Activated CD4-positive, alpha-beta T cell treated with anti-CD3 and anti-CD28 coated beads, Interleukin-2, amount 50 U/mL, for 16 hours (primary cell): ENCODE measurements at regions not wholly inside any gene's neighbourhood (a gene's known extent, or its start where the extent isn't known, plus 50 kb on each side); places are given as distances from the start of the nearest gene placed in this dataset.
"Not testable (repeated sequence)": the region's sequence is repeated elsewhere in the genome, so short reads cannot be mapped to it uniquely, and the experiment has no call there.

Source experiments
- DNase-seq: peaks from one replicate; pipeline ENCODE4 v3.0.0-alpha.2; 2020

DNA sequence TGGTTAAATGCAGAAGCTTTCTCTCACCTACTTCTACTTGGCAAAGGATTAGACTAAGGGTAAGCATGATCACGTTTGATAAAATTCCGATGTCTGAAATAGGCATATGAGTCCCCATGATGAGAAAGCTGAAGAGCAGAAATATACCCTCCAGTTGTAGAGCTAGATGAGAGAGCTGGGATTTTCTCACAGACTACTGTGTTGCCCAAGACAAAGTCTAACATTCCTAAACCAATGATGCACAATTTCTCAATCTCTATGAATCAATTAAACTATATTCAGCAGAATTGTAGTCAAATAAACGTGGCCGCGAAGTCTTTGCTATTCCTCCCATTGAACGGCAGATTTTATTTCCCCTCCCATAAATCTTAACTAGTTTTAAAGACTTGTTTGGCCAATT, 699.2 kb downstream of the KCNT2 start:
- no peak for DNase-seq

DNA sequence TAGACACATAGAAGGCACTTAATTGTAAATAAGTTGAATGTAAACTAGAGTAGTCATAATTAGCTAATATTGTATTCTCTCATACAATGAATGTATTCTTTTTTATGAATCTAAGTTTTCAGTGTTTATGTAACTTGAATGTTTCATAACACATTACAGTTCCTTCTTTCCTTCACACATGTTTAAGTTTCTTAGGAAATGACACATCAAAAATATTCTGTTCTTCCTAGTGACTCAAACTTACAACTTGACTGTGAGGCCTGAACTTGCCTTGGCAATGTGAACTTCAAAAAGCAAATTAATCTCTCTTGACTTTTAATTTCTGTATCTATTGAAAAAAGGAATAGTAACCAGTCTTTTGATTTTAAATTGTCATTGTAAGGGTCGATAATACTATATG, 700.1 kb downstream of the KCNT2 start:
- no peak for DNase-seq

DNA sequence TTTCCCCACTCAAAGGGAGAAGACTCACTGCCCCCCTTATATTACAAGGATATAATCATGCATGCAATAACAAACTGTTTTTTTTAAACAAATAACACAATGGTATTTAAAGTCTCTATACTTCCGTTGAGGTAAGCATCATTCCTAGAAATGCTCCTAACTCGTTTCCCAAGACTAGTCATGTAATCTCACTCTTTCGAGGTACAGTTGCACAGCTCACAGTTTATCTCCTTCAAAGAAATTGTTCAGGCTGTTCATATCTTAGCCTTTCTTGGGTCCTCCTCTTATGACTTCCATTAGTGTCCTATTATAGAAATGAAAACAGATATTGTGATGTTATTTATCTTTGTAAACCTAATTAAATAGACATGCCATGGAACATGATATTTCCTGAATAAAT, 705.0 kb downstream of the KCNT2 start:
- no peak for DNase-seq

DNA sequence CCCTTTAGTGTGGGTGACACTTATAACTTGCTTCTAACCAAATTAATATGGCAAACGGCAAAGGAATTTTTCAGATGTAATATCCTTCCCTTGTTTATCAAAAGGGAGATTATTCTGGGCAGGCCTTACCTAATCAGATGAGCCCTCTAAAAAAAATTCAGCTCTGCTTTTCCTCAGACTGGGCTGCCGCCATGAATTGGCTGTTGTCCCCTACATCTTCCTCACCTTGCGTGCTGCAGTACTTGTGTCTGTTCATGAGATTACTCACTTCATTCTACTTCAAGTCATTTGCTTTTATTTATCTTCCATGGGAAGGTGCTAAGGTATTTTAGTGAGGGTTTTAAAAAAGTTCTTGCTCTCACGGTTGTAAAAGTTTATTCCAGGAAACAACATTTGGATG, 705.5 kb downstream of the KCNT2 start:
- no peak for DNase-seq

DNA sequence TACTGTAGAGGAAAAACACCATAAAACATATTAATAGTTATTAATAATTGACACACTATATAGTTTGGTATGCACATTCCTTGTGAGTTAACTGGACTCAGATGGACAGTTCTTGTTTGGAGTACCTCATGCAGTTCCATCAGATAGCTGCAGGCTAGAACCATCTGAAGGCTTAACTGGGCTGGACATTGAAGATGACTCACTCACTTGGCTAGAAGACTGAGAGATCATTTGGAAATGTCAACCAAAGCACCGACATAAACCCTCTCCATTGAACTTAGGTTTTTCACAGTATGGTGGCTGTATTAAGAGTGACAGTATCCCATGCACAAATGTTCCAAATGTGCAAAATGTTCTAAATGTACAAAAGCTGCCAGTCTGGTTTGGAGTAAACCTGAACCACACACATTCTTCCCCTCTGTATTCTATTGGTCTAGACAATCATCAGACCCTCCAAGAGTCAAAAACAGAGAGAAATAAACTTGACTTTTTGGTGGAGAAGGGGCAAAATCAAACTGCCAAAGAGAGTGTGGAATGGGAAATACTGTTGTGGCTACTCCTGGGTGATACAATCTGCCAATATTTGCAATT, 708.4 kb downstream of the KCNT2 start:
- no peak for DNase-seq

DNA sequence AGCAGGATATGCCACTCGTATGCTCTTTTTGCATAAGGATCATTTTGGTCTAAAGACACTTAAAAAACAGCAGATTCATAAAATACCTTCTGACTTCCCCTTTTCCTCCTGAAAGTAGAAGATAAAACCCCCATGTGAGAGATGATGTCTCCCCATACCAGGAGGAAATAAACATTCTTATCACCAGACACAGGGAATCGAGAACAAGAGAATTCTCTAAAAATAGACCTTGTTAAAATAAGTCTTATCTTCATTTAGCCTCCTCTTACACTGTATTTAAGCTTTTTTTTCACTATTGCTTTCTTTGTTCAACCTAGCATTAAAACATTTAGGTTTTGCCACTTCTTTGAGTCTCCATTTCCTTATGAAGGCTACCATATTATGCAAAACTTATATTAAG, 709.3 kb downstream of the KCNT2 start:
- DNase-seq: no peak

DNA sequence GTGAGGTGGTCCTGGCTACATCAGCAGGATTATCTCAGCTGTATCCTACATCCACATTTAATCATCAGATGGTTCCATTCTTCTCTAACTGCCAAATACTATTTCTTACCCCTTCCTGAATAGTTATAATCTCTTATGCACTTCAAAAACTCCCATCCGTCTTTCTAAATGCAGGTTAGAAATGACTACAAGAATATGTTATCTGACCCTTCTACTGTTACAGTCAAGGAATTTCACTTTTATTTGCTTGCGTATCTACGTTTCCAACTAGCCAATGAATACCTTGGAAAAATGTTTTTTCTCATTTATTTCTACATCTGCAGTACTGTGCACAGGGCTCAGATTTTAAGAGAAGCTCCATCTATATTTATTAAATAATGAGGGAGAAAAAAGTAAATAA, 709.9 kb downstream of the KCNT2 start:
- no peak for DNase-seq

DNA sequence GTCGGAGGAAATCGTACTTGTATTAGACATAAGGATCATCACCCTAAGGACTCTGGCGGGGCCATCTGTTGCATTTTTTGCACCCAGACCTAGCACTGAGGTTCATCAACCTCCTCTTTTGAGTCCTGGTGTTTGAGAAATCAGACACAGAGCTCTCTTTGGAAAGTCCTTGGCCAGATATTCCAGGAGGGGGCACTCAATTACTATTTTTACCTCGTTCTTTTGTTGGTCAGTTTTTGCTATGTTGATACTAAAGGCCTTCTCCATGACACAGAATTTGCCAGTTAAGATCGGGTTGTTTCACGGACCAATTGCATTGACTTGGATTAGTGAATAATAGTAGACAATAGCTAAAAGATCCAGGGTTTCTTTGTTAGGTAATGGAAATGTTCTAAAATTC, 711.2 kb downstream of the KCNT2 start:
- no peak for DNase-seq

DNA sequence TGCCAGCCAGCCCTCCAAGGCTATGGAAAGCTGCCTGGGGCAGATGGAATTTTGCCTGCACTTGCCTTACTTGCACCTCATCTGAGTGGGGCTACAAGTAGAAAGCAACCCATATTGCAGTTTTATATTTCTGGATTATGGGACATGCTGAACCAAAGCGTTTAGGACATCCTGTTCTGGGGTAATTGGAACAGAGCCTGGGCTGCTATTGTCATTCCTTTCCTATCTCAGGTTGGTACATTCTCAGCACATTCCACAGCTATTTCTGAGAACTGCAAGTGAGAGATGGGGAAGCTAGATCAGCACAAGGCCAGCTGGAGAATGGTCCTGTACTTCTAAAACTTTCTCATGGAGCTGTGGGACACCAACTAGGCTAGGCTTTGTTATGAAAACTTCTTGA, 713.8 kb downstream of the KCNT2 start:
- DNase-seq: no peak

DNA sequence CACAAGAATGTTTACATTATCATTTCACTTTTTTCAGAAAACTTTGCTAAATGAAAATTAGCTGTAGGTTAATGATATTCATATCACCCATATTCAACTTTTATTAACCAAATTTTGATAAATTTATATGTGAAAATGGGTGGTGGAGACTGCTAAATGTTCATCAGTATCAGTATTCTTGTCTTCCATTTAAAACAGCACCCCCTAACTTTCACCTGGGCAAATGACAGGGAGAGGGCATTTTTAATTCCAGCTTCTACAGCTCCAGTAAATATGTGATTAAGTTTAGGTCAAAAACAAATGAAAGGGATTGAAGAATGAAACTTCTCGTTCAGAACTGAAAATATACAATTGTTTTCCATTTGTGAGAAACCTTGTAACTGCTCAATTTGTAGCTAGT, 722.2 kb downstream of the KCNT2 start:
- DNase-seq: no peak

DNA sequence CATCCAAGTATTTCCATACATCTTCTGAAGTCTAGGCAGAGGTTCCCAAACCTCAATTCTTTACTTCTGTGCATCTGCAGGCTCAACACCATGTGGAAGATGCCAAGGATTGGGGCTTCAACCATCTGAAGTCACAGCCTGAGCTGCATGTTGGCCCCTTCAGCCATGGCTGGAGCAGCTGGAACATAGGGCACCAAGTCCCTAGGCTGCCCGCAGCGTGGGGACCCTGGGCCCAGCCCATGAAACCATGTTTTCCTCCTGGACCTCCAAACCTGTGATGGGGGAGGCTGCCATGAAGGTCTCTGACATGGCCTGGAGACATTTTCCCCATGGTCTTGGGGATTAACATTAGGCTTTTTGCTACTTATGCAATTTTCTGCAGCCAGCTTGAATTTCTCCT, 729.8 kb downstream of the KCNT2 start:
- no peak for DNase-seq

DNA sequence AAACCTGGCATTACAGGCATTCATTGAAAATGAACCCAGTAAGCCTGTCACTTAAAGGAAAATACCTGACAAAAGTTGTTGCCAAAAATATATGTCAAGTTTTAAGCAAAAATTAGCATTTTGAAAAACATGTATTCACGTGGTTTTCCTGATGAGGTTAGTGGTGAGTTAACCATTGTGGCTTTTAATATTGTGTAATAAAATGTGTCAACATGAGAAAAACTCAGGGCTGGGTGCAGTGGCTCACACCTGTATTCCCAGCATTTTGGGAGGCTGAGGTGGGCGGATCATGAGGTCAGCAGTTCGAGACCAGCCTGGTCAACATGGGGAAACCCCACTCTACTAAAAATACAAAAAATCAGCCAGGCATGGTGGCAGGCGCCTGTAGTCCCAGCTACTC, 731.4 kb downstream of the KCNT2 start:
- no peak for DNase-seq

DNA sequence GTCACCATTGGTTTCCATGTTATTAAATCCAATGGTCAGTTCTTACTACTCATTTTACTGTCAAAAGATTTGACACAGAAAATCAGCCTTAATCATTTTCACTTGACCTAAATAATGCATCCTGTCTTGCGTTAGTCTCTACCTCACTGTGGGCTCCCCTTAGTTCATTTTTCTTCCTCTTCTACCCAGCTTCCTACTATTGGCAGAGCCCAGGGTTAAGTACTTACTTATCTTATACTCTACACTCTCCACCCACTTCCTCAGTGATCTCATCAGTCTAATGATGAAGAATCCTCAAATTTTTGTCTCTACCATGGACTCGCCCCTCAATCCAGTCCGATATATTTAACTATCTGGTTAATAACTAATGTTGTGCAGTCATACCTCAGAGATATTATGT, 735.9 kb downstream of the KCNT2 start:
- no peak for DNase-seq

DNA sequence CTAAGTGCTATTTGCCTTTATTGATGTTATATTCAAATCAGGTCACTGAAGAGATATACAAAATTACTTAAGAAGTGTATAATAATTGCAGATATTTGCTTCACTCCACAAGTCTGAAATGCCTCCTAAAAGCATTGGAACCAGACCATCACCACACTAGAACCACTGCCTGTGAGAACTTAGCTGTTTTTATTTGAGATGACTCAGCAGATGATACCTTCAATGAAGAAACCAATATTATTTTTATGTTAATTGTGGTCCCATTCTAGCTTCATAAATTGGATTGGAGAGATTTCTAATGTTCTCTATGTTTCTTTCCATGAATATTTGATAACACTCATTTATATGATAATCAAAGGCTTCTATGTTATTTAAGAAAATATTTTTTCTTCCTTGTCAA, 740.6 kb downstream of the KCNT2 start:
- no peak for DNase-seq

DNA sequence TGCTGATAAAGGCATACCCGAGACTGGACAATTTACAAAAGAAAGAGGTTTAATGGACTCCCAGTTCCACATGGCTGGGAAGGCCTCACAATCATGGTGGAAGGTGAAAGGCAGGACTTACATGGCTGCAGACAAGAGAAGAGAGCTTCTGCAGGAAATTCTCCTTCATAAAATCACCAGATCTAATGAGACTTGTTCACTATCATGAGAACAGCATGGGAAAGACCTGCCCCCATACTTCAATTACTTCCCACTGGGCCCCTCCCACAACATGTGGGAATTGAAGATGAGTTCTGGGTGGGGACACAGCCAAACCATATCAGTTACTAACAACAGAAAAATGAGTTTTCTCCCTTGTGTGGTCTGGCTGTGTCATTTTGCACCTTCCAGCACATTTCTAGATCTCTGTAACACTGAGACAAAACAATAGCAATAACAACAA, 741.4 kb downstream of the KCNT2 start:
- no peak for DNase-seq

DNA sequence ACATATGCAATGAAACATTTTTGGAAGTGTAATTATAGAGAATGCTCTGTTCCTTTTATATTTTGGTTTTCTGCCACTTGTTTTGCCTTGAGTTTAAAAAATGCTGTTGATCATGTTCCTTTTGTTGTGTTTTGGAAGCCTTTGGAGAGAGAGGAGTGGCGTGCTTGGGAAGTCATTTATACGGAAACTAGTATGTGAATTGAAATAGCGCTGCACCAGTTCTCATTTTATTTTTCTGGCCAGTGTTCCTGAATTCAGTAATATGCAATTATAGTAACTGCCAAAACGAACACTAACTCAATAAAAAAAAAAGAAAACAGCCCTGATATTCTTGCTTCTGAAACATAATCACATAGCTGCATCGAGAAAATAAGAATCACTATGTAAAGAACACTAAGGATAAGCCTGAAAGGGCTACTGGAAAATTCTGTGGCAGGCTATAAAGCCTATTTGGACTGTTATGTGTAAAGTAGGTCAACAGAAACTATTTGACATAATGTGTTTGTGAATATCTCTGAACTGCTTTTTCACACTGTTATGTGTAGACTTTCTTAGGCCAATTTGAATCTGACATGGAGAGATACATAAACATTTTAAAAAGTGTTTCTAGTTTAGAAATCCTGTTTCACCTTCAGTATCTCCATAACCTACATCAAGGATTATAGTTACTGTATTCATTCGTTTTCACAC, 742.0 kb downstream of the KCNT2 start:
- DNase-seq: no peak

DNA sequence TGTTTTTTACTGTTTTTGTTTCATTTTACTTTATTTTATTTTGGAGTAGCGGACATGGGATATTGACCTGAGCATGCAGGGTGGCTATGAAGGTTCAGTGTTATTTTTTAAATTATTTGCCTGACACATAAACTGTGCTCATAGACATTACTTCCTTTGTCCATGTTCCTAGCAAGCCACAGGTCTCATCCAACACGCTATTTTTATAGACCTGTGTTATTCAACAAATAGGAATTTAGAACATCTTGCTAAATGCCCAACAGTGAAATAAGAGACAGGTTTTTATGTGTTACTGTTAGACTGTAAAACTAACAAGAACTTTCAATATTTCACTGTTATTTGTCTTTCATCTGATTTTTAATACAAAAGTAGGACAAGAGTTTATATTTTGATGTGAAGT, 756.4 kb downstream of the KCNT2 start:
- no peak for DNase-seq

DNA sequence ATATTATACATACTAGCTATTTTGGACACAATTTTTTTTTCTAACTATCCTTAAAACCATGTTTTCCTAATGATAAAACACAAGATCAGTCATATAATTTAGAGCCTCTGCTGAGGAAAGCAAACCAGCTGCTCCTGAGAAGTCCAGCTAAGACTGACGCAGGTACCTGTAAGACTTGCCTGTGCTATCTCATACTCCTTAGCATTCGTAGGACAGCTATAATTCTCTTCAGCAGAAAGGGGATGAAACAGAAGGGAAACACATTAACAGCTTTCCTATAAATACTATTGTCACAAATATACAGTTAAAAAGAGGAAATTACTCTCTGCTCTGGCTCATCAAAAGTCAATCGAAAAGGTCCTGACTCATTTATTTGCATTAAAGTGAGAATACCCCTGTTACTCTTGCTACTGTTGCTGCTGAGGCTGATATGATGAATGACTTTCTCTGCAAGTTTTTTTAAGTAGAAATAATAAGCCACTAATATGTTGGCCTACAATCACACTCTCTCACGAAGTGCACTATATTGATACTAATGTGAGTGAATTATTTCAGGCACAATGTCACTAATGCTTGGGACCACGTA, 757.1 kb downstream of the KCNT2 start:
- DNase-seq: no peak

DNA sequence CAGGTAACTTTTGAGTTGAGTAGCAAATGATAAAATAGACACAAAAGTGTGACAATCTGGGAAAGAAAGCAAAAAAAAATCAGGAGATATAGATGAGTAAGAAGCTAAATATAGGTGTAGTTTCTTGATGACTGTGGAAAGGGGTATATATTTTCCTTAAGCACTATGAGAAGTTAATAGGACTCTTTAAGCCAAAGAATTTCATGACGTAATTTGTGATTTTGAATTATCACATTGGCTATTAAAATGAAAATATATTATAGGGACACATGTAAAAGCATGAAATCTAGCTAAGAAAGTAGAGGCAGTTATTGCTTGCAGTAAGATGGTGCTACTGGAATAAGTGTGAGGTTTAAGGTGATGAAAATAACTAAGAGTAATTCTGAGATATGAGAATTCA, 759.1 kb downstream of the KCNT2 start:
- no peak for DNase-seq

DNA sequence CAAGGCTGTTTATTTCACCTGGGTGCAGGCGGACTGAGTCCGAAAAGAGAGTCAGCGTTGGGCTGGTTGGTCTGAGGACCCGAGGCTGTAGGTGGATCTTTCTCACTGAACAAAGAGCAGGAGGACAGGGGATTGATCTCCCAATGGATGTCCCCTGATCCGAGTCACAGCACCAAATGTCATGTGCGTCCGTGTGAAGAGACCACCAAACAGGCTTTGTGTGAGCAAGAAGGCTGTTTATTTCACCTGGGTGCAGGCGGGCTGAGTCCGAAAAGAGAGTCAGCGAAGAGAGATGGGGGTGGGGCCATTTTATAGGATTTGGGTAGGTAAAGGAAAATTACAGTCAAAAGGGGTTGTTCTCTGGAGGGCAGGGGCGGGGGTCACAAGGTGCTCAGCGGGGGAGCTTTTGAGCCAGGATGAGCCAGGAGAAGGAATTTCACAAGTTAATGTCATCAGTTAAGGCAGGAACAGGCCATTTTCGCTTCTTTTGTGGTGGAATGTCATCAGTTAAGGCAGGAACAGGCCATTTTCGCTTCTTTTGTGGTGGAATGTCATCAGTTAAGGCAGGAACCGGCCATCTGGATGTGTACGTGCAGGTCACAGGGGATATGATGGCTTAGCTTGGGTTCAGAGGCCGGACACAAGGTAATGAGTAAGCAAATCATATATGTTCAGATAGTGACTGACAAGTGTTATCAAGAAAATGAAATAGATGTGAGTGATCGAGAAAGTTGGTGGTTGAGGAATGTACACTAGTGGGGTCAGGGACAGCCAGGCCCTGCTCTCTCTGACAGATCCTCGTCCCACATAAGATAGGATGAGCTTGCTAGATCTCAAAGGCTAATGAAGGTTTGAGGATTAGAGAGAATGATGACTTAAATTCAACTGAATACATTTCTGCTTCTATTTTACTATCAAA, 760.0 kb downstream of the KCNT2 start:
- not testable (repeated sequence) for DNase-seq

DNA sequence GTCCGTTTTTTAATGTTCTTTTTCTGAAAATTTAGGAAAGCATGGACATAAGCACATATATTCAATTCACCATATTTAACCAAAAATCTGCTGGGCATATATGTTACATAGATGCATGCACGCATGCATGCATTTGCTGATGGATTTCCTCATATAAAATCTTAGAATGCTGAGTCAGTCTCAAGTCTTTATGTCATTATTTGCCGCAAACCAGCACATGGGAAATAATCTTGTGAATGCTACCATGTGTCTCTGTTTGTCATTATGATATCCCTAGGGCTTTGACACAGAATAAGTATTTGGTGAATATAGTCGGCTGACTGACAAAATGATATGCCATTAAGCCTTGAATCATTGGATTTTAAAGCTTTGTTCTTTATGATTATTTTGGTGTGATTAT, 776.5 kb downstream of the KCNT2 start:
- no peak for DNase-seq

DNA sequence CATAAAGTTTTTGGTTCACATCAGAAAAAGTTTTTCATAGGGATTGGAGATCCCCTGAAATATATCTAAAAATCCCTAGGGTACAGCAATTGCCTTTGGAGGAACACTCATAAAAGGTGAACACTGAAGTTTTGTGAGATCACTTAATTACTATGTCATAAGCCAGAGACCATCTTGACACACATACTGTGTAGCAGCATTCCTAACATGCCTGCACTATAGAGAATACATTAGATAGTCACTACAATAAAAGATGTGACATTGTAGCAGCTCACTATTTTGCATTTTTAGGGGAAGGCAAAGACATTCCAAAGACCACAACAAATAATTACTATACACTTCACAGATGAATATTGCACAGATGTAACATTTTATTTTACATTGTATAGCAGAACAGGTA, 779.9 kb downstream of the KCNT2 start:
- DNase-seq: no peak

DNA sequence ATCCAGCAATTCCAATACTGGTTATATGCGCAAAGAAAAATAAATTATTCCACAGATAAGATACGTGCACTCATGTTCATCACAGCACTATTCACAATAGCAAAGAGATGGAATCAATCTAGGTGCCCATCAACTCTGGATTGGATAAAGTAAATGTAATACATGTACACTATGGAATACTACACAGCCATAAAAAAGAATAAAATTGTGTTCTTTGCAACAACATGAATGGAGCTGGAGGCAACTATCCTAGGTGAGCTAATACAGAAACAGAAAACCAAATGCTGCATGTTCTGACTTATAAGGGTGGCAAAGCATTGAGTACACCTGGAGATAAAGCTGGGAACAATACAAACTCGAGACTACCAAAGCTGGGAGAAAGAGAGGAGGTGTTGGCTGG, 787.3 kb downstream of the KCNT2 start:
- DNase-seq: no peak

DNA sequence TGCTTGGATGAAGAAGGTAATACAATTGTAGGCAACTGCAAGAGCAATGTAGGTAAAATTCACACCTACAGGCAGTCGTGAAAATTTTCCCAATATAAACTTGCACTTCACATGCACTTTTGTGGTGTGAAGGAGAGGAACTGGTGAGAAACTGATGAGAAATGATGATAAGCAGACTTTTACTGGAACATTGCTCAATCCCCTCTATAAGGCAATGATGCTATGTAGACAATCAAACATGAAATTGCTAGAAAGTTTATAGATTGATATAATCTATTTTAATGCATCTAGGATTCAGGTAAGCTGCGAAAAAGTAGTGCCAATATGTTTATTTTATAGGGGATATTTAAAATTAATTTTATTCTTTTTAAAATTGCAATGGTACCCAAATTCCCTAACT, 802.2 kb downstream of the KCNT2 start:
- DNase-seq: no peak
